ENCODE measurements at regions not wholly inside any gene's neighbourhood (a gene's known extent, or its start where the extent isn't known, plus 50 kb on each side); places are given as distances from the start of the nearest gene placed in this dataset.

GRCh38 chr2:228239907-228240561, 58.5 kb upstream of the SPHKAP start:
- no peak for DNase-seq (ENCODE audit: low read depth)

- DNase-seq (ENCODE audit: low read depth) = no peak
Observed at GRCh38 chr2:228239207-228239906, 57.9 kb upstream of the SPHKAP start.
